Transverse colon (tissue), 4 donors: ENCODE measurements at regions not wholly inside any gene's neighbourhood (a gene's known extent, or its start where the extent isn't known, plus 50 kb on each side); places are given as distances from the start of the nearest gene placed in this dataset.

Experiments used
- DNase-seq: peaks from one replicate; pipeline ENCODE4 v3.0.0-alpha.2; 2019
- H3K27ac ChIP-seq, 4 donors: fragments of 200-600 bp; sonication (generic); 2 replicates each; pipeline ENCODE4 v1.5.1; 2016 to 2018; ENCODE audit warnings: inconsistent platforms in 4 of 4
- H3K27me3 ChIP-seq: fragments of 200-600 bp; sonication (generic); 2 replicates; pipeline ENCODE4 v1.5.1; 2017; ENCODE audit warnings: inconsistent platforms
- H3K36me3 ChIP-seq, 4 donors: fragments of 200-600 bp; sonication (generic); 2 replicates each; pipeline ENCODE4 v1.5.1; 2017 to 2019; ENCODE audit warnings: inconsistent platforms in 4 of 4
- H3K4me1 ChIP-seq, 4 donors: fragments of 200-600 bp; sonication (generic); 2 replicates each; pipeline ENCODE4 v1.5.1; 2017 to 2020; ENCODE audit warnings: inconsistent platforms in 4 of 4
- H3K4me3 ChIP-seq, 4 donors: fragments of 200-600 bp; sonication (generic); 1 replicate in 1 of 4; 2 replicates in 3 of 4; pipeline versions ENCODE4 v1.5.1 to v1.6.1; 2017 to 2019; ENCODE audit warnings: inconsistent platforms in 4 of 4
- H3K9me3 ChIP-seq, 2 donors: fragments of 200-600 bp; sonication (generic); 2 replicates each; pipeline ENCODE4 v1.5.1; 2017 to 2019; ENCODE audit warnings: inconsistent platforms in 2 of 2
- CTCF ChIP-seq, 5 experiments: fragments of 200-600 bp in 3 of 5; fragments of 450-650 bp in 2 of 5; sonication (generic) in 3 of 5; IDR thresholded peaks; 1 replicate in 2 of 5; 2 replicates in 3 of 5; pipeline ENCODE4 v1.5.1; 2016 to 2017; ENCODE audit warnings: antibody characterized with exemption in 5 of 5, inconsistent platforms in 3 of 5, mild to moderate bottlenecking in 2 of 5, moderate library complexity in 1 of 5
- EP300 ChIP-seq: sonication (generic); formaldehyde crosslinking; IDR thresholded peaks from one replicate; pipeline ENCODE4 v1.6.1; 2017; ENCODE audit warnings: antibody characterized with exemption, low read depth
- POLR2A ChIP-seq: fragments of 450-650 bp; IDR thresholded peaks from one replicate; pipeline ENCODE4 v1.6.1; 2016; ENCODE audit warnings: antibody characterized with exemption, mild to moderate bottlenecking, moderate library complexity
- POLR2AphosphoS5 ChIP-seq, 3 donors: sonication (generic); formaldehyde crosslinking; IDR thresholded peaks; one replicate each; pipeline ENCODE4 v1.6.1; 2016; ENCODE audit warnings: antibody characterized with exemption in 3 of 3
- WGBS, 2 donors: methylation state at CpG; one replicate each; pipeline ENCODE4 v1.1.5; 2018; ENCODE audit warnings: low coverage in 1 of 2; 5-methylcytosine and 5-hydroxymethylcytosine counted together
- in situ Hi-C, 4 donors: fragments of 200-750 bp; cut with MboI; loops; one replicate each; pipeline versions ENCODE4 v1.15.0 to v1.15.1; 2017; ENCODE audit warnings: low sequenced_read_pairs in 3 of 4, low pct_ligation_motif_present in 1 of 4, low pct_unique_long_range_greater_than_20kb in 1 of 4
- intact Hi-C: fragments of 100-400 bp; cut with DNase I; formaldehyde crosslinking; loops from one replicate; pipeline ENCODE4 v1.15.1; 2023; ENCODE audit warnings: low total_unique reads

DNA sequence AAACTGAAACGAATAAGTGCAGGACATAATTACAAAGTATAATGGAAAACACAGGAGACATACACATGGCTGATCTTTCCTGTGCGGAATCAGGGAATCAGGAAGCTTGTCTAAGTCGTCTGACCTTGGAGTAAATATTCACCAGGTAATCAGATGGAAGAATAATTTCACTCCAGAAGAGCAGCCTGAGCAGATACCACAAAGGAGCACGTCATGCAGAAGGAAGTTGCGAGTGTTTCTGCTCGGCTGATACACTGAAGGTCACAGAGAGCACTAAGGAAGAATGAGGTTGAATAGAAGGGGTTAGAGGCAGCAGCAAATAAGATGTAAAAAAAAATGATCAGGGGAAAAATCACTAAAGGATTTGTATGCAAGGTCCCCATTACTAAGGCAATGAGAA, 122.3 kb upstream of the GPC6 start:
- H3K27ac ChIP-seq: no peak overlapping the region
- no peaks in the 10 kb centered on the region for H3K36me3 ChIP-seq
- TF ChIP-seq EP300 (no peak), CTCF (IDR thresholded peaks at IDR 0.05) (no peak), POLR2AphosphoS5 (IDR thresholded peaks at IDR 0.05) (no peak), POLR2A (no peak)
- no peaks in the 10 kb centered on the region for H3K4me1 ChIP-seq
- no peak overlapping the region for H3K4me3 ChIP-seq
- in situ Hi-C loops: no loop called here
- no peaks in the 10 kb centered on the region for H3K27me3 ChIP-seq
- no peaks in the 10 kb centered on the region for H3K9me3 ChIP-seq
- 84 to 93% methylated on average over 3 to 6 of the region's 6 CpGs for WGBS, 2 donors
- no peak for DNase-seq
- intact Hi-C loops: no loop called here

DNA sequence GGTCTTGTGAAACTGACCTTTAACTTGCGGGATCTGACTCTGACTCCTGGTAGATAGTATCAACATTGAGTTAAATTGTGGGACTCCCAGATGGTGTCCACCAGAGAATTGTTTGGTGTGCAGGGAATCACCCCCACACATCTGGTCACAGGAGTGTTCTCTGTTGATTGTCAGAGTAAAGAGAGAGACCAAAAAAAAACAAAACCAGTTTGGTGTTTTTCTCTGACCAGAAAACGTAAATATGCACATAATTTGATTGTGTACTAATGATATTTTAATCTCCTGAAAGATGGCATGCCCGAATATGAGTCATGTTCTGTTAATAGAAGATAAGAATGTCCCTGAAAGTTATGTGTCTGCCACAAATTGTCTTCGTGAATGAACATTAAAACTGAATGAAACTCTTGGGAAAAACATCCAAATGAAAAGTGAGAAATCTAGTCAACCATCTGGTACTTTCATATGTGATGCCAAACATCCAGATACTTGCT, 118.5 kb upstream of the GPC6 start:
- no peaks in the 10 kb centered on the region for H3K27me3 ChIP-seq
- intact Hi-C loops (no loop called here), in situ Hi-C loops (no loop called here)
- 54 to 63% methylated on average over 4 of the region's 4 CpGs for WGBS, 2 donors
- DNase-seq: no peak
- H3K9me3 ChIP-seq: no peaks in the 10 kb centered on the region
- no peaks in the 10 kb centered on the region for H3K4me1 ChIP-seq
- H3K36me3 ChIP-seq: no peaks in the 10 kb centered on the region
- no peak overlapping the region for H3K27ac ChIP-seq
- TF ChIP-seq POLR2A: no peak
- TF ChIP-seq CTCF (IDR thresholded peaks at IDR 0.05): no peak
- TF ChIP-seq POLR2AphosphoS5 (IDR thresholded peaks at IDR 0.05): no peak
- TF ChIP-seq EP300: no peak
- H3K4me3 ChIP-seq: no peak overlapping the region

- Histone ChIP-seq H3K4me1 (no peaks in the 10 kb centered on the region), H3K36me3 (no peaks in the 10 kb centered on the region), H3K4me3 (no peak overlapping the region), H3K9me3 (no peaks in the 10 kb centered on the region), H3K27ac (no peak overlapping the region), H3K27me3 (no peaks in the 10 kb centered on the region)
- intact Hi-C loops (no loop called here), in situ Hi-C loops (no loop called here)
- DNase-seq: no peak
- WGBS, 2 donors: 75 to 88% methylated on average over 1 of the region's 1 CpG
- TF ChIP-seq CTCF (IDR thresholded peaks at IDR 0.05): no peak
- TF ChIP-seq EP300: no peak
- TF ChIP-seq POLR2AphosphoS5 (IDR thresholded peaks at IDR 0.05): no peak
- no peak for TF ChIP-seq POLR2A
These were observed 109.8 kb upstream of the GPC6 start for GRCh38 chr13:93116809-93117208.

DNA sequence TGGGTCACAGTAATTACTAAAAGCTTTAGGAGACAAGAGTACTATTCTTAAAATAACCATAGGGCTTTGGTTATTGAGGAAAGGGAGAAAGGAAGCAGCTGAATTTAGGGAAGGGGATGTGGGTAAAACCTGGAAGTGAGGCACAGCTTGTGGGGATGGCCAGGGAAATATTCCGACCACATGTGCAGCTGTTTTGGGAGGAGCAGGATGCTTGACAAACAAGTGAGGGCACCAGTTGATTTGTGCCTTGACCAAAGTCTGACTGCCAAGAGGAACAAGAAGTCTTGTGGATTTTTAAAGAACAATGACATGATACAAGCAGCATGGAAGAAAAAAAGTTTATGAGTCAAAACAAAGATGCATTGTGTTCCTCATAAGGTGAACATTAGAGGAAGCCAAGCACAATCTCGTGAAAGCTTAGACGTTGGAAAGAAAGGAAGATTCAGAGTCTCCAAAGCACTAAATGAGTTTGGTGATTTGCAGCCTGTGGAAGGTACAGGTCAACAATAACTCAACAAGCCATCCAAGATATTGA, 108.5 kb upstream of the GPC6 start:
- in situ Hi-C loops: no loop called here
- Histone ChIP-seq H3K27ac (no peak overlapping the region), H3K27me3 (no peaks in the 10 kb centered on the region), H3K9me3 (no peaks in the 10 kb centered on the region), H3K4me3 (no peak overlapping the region), H3K36me3 (no peaks in the 10 kb centered on the region), H3K4me1 (no peaks in the 10 kb centered on the region)
- no peak for TF ChIP-seq POLR2A
- TF ChIP-seq CTCF (IDR thresholded peaks at IDR 0.05): no peak
- TF ChIP-seq EP300: no peak
- no peak for TF ChIP-seq POLR2AphosphoS5 (IDR thresholded peaks at IDR 0.05)
- intact Hi-C loops: no loop called here
- no peak for DNase-seq
- WGBS, 2 donors: 31 to 36% methylated on average over 3 of the region's 3 CpGs
